ENCODE measurements at regions not wholly inside any gene's neighbourhood (a gene's known extent, or its start where the extent isn't known, plus 50 kb on each side); places are given as distances from the start of the nearest gene placed in this dataset.

- TF ChIP-seq CTCF (conservative IDR thresholded peaks at IDR 0.05; ENCODE audit: low read length), result no peak
- no peak for TF ChIP-seq EZH2phosphoT487 (IDR thresholded peaks at IDR 0.05; ENCODE audit: borderline replicate concordance)
These were observed 152.6 kb downstream of the ABHD5 start for GRCh38 chr3:43843386-43843785.

Data from Loucy (cell line).